Esophagus squamous epithelium (tissue), 4 donors: ENCODE measurements at regions not wholly inside any gene's neighbourhood (a gene's known extent, or its start where the extent isn't known, plus 50 kb on each side); places are given as distances from the start of the nearest gene placed in this dataset.

Experiments used
- CTCF ChIP-seq, 6 experiments: fragments of 450-650 bp in 4 of 6; fragments of 200-600 bp in 2 of 6; sonication (generic) in 2 of 6; IDR thresholded peaks; one replicate each; pipeline ENCODE4 v1.5.1; 2016 to 2019; ENCODE audit warnings: antibody characterized with exemption in 6 of 6, mild to moderate bottlenecking in 4 of 6, moderate library complexity in 4 of 6
- POLR2A ChIP-seq, 4 donors: fragments of 450-650 bp; IDR thresholded peaks; one replicate each; pipeline ENCODE4 v1.6.1; 2017; ENCODE audit warnings: antibody characterized with exemption in 4 of 4, mild to moderate bottlenecking in 4 of 4, moderate library complexity in 3 of 4

GRCh38 chr18:46395795-46396194, 261.2 kb downstream of the LOXHD1 start:
- TF ChIP-seq CTCF (IDR thresholded peaks at IDR 0.05) (no peak), POLR2A (IDR thresholded peaks at IDR 0.05) (no peak)
